KMS-11 (cell line): ENCODE measurements at regions not wholly inside any gene's neighbourhood (a gene's known extent, or its start where the extent isn't known, plus 50 kb on each side); places are given as distances from the start of the nearest gene placed in this dataset.

ENCODE experiments used
- H2AFZ ChIP-seq: fragments of 200-600 bp; sonication (generic); 2 replicates; pipeline ENCODE4 v1.6.1; 2016; ENCODE audit warnings: antibody characterized with exemption, mixed run types, low read depth
- H3K27ac ChIP-seq: fragments of 200-600 bp; sonication (generic); 2 replicates; pipeline ENCODE4 v1.6.1; 2016; ENCODE audit warnings: mild to moderate bottlenecking, mixed run types
- H3K27me3 ChIP-seq: fragments of 200-600 bp; sonication (generic); 2 replicates; pipeline ENCODE4 v1.6.1; 2017; ENCODE audit warnings: mild to moderate bottlenecking, low read depth, mixed run types, moderate library complexity; ENCODE audit not compliant: insufficient read depth
- H3K36me3 ChIP-seq: fragments of 200-600 bp; sonication (generic); 2 replicates; pipeline ENCODE4 v1.6.1; 2017; ENCODE audit warnings: mild to moderate bottlenecking, mixed run types; ENCODE audit not compliant: insufficient read depth
- H3K4me1 ChIP-seq: fragments of 200-600 bp; sonication (generic); 2 replicates; pipeline ENCODE4 v1.6.1; 2016; ENCODE audit warnings: mild to moderate bottlenecking, low read depth, mixed run types; ENCODE audit not compliant: poor library complexity, severe bottlenecking
- H3K4me2 ChIP-seq: fragments of 200-600 bp; sonication (generic); 2 replicates; pipeline ENCODE4 v1.7.0; 2016; ENCODE audit warnings: mild to moderate bottlenecking, mixed run types
- H3K4me3 ChIP-seq: fragments of 200-600 bp; sonication (generic); IDR thresholded peaks from 2 replicates; pipeline ENCODE4 v1.6.1; 2017; ENCODE audit warnings: low read depth, low read length, mixed read lengths; ENCODE audit not compliant: insufficient read depth
- H3K79me2 ChIP-seq: fragments of 200-600 bp; sonication (generic); 2 replicates; pipeline ENCODE4 v1.6.1; 2016; ENCODE audit warnings: low read depth, mixed run types; ENCODE audit not compliant: insufficient read depth
- H3K9ac ChIP-seq: fragments of 200-600 bp; sonication (generic); 2 replicates; pipeline ENCODE4 v1.6.1; 2016; ENCODE audit warnings: mild to moderate bottlenecking, mixed run types
- H4K20me1 ChIP-seq: fragments of 200-600 bp; sonication (generic); 2 replicates; pipeline ENCODE4 v1.6.1; 2016; ENCODE audit warnings: mild to moderate bottlenecking, mixed run types; ENCODE audit not compliant: insufficient read depth
- TF ChIP-seq, protein P1 (sequence below): fragments of 200-600 bp; sonication (generic); conservative IDR thresholded peaks from 2 replicates; pipeline ENCODE4 v1.6.1; 2017; ENCODE audit warnings: low read depth, mild to moderate bottlenecking, antibody characterized with exemption, low read length, moderate library complexity, mixed read lengths

- Histone ChIP-seq H3K4me1 (no peaks in the 10 kb centered on the region), H3K79me2 (no peaks in the 10 kb centered on the region), H4K20me1 (no peaks in the 10 kb centered on the region), H3K4me2 (no peak overlapping the region), H2AFZ (no peak overlapping the region), H3K9ac (no peak overlapping the region), H3K27me3 (peaks cover 36% of the 10 kb centered on the region; the same call in 1 of the 2 replicates), H3K36me3 (no peaks in the 10 kb centered on the region), H3K27ac (no peak overlapping the region), H3K4me3 (no peak overlapping the region)
- TF ChIP-seq, protein P1, sequence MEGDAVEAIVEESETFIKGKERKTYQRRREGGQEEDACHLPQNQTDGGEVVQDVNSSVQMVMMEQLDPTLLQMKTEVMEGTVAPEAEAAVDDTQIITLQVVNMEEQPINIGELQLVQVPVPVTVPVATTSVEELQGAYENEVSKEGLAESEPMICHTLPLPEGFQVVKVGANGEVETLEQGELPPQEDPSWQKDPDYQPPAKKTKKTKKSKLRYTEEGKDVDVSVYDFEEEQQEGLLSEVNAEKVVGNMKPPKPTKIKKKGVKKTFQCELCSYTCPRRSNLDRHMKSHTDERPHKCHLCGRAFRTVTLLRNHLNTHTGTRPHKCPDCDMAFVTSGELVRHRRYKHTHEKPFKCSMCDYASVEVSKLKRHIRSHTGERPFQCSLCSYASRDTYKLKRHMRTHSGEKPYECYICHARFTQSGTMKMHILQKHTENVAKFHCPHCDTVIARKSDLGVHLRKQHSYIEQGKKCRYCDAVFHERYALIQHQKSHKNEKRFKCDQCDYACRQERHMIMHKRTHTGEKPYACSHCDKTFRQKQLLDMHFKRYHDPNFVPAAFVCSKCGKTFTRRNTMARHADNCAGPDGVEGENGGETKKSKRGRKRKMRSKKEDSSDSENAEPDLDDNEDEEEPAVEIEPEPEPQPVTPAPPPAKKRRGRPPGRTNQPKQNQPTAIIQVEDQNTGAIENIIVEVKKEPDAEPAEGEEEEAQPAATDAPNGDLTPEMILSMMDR = no peak
Measured at GRCh38 chr1:36653850-36654249, 171.1 kb upstream of the CSF3R start.

- Histone ChIP-seq H3K36me3 (no peaks in the 10 kb centered on the region), H3K9ac (no peak overlapping the region), H3K79me2 (no peaks in the 10 kb centered on the region), H4K20me1 (no peaks in the 10 kb centered on the region), H3K4me3 (no peak overlapping the region), H2AFZ (no peak overlapping the region), H3K27ac (no peak overlapping the region), H3K4me1 (no peaks in the 10 kb centered on the region), H3K4me2 (no peak overlapping the region), H3K27me3 (peaks cover 40% of the 10 kb centered on the region; the same call in 1 of the 2 replicates)
- TF ChIP-seq, protein P1 = no peak
Measured at GRCh38 chr1:36652586-36652985, 169.9 kb upstream of the CSF3R start.

DNA sequence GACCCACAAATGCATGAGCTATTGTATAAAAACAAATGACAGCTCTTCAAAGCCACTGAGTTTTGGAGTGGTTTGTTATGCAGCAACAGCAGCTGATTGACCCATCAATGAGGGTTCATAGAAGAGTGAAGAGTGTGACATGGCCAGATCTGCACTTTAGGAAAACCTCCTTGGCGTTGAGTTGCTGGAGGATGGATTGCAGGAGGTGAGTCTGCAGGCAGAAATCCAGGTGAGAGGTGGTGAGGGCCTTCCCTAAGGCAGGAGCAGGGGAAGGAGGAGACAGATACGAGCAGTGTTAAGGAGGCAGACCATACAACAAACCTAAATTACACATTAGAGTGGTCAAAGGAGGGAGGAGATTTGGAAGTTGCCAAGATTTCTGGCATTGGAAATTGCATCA, 169.3 kb upstream of the CSF3R start:
- H3K79me2 ChIP-seq = no peaks in the 10 kb centered on the region
- H3K27me3 ChIP-seq = peaks cover 46% of the 10 kb centered on the region; the same call in 1 of the 2 replicates
- H3K4me3 ChIP-seq = no peak overlapping the region
- no peaks in the 10 kb centered on the region for H4K20me1 ChIP-seq
- H3K4me1 ChIP-seq = no peaks in the 10 kb centered on the region
- TF ChIP-seq, protein P1 = no peak
- no peak overlapping the region for H3K4me2 ChIP-seq
- no peak overlapping the region for H3K9ac ChIP-seq
- H3K27ac ChIP-seq = no peak overlapping the region
- H2AFZ ChIP-seq = no peak overlapping the region
- H3K36me3 ChIP-seq = no peaks in the 10 kb centered on the region

- H3K4me2 ChIP-seq = no peak overlapping the region
- no peaks in the 10 kb centered on the region for H3K36me3 ChIP-seq
- H3K27me3 ChIP-seq = peaks cover 50% of the 10 kb centered on the region; the same call in 1 of the 2 replicates
- no peak overlapping the region for H3K9ac ChIP-seq
- H3K79me2 ChIP-seq = no peaks in the 10 kb centered on the region
- no peak overlapping the region for H3K27ac ChIP-seq
- no peaks in the 10 kb centered on the region for H4K20me1 ChIP-seq
- TF ChIP-seq, protein P1 = no peak
- H3K4me3 ChIP-seq = no peak overlapping the region
- H3K4me1 ChIP-seq = no peaks in the 10 kb centered on the region
- no peak overlapping the region for H2AFZ ChIP-seq
Measured at GRCh38 chr1:36651176-36651910, 168.6 kb upstream of the CSF3R start.
